GM18870 (cell line): ENCODE measurements at regions not wholly inside any gene's neighbourhood (a gene's known extent, or its start where the extent isn't known, plus 50 kb on each side); places are given as distances from the start of the nearest gene placed in this dataset.
"Not testable (repeated sequence)": the region's sequence is repeated elsewhere in the genome, so short reads cannot be mapped to it uniquely, and the experiment has no call there.

Experiments
- ATAC-seq: cut with Tn5 transposase; IDR thresholded peaks from one replicate; pipeline ENCODE4 v1.9.1; 2021; ENCODE audit warnings: moderate library complexity; ENCODE audit not compliant: unreplicated experiment

DNA sequence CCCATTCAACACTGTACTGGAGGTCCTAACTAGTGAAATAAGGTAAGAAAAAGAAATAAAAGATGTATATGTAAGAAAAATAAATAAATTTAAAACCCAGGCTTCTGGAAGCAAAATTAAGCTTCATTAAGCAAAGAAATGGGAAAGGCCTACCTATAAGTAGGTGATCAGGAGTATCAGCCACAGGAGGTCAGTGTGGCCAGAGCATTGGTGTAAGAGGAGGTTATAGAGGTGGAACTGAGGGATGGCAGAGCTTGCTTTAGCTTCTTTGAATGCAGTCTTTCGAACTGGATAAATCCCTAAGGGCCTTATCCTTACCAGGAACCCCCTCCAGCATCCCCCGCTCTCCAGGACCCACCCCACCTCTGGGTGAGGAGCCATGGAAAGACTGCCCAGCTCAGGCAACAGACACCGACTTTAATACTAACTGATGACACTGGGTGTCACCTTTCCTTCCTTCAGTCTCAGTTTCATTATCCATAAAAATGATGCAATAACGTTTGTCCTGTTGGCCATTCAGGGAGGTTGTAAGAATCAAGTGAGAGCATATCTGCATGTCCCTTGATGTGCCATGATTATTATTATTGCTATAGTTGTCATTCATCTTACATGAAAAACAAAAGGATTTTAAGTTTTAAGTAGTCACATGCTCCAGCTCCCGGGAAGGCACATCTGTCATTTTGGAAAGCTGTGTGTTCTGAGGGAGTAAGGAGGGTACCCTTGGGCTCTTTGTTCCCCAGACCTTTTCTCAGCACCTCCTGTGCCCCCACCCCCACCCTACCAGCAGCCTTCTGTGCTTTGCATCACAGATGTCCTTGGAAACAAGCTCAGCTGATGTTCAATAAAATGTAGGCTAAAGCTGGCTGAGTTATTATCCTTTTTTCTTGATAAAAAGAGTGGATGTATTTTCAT lies 50.8 kb upstream of the CTNNA1 start:
- ATAC-seq = no peak

- ATAC-seq = no peak
These were observed 51.5 kb upstream of the CTNNA1 start for GRCh38 chr5:138701678-138702077.

DNA sequence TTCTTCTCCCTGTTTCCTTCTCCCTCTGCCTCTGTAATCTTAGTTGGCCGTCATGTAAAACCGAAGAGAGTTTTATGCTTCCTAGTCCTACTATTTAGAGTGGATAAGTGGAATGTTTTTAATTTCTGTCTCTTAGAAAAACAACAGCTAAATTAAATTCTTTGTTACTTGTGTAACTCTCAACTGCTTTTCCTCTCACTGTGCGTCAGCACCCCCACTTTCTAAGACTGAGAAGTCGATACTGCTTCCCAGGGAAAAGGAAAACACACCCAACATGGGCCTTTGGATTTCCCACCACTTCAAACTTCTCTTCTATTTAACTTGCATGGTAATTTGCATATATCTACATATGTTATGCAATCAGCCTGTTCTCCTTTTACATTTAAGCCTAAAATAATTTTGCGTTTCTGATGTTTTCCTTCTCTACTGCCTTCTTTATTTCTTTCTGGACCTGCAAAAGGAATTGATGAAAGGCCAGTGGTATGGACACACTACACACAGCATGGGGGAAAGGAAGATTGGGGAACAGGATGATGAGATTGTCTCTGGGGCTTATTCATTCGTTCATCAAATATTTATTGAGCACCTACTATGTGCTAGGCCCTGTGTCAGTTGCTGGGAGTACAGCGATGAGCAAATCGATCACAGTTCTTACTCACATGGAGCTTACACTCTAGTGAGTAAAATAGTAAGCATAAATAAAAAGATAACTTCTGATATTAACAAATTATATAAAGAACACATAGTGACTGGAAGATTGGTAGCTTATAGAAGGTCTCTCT lies 52.5 kb upstream of the CTNNA1 start:
- ATAC-seq = no peak

- no peak for ATAC-seq
These were observed 53.7 kb upstream of the CTNNA1 start for GRCh38 chr5:138699482-138699881.

DNA sequence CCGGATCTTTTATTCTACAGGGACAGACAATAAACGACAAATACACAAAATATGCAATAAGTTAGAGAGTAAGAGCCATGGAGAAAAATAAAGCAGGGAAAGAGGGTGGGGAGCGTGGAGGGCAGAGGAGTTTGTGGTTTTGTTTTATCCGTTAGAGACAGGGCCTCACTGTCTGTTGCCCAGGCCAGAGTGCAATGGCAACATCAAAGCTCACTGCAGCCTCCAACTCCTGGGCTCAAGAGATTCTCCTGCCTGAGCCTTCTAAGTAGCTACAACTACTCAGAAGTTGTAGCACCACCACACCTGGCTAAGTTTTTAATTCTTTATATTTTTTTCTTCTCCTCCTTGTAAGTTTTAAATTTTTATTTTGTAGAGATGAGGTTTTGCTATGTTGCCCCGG lies 54.5 kb upstream of the CTNNA1 start:
- no peak for ATAC-seq

DNA sequence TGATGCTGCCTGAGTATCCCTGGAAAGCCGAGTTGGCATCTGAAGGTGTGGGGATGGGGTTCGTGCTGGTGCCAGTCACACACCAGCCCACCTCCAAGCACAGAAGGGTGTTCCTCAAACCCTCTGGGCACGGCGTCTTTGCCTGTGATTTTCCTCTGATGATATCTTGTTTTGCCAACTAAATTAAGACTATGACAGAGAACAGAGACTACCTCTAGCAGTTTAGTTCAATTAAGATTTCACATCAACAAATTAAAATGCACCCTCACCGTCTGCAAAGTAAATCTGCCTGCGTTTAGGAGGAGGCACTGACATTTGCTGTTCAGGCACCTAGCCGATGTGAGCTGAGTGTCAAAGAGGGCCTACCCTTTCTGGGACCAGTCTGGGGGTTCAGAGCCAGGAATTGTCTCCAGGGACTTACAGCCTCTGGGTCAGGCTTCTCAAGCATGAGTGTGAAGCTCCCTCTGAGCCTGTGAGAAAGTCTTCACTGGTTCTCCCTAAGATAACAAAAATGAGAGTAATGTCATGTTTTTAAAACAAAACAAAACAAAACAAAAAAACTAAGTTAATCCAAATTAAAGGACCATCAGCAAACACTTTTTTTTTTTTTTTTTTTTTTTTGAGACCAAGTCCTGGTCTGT lies 55.4 kb upstream of the CTNNA1 start:
- ATAC-seq = no peak

- ATAC-seq = no peak
These were observed 56.7 kb upstream of the CTNNA1 start for GRCh38 chr5:138696501-138696900.

DNA sequence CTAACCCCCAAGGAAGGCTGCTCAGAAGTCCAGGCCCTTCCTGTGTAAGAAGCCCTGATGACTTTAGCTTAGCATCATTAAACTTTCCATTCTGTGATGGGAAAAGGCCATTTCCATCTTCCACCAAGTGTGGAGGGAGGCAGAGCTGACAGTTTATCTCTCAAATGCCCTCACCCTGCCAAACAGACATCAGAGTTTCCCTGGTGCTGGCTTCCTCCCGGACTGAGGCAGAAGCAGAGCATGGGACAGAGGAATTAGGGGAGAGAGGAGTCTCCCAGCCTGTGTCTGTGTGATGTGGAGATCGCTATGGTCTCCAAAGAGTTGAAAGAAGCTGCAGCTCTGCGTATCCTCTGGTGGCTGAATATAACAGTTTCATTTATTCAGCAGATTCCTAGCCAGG lies 57.4 kb upstream of the CTNNA1 start:
- ATAC-seq = no peak

DNA sequence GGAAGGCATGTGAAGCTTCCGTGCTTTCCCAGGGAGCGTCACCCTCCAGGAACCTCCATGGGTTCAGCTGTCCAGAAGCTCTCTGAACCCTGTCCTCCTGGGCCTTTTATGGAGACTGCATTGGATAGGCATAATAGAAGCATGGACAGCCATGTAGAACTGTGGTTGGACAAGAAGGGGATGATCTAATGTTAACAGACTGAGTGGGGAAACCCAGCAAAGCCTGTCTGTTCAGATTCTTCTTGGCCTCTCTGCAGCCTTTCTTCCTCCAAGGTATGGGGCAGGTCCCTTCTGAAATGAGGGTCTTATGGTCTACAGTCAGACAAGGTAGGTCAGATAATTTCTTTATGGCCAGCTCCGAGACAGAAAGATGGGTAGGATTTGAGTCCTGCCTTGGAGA lies 59.1 kb upstream of the CTNNA1 start:
- ATAC-seq = no peak

GRCh38 chr5:138692370-138692769 lies 60.9 kb upstream of the CTNNA1 start:
- no peak for ATAC-seq

DNA sequence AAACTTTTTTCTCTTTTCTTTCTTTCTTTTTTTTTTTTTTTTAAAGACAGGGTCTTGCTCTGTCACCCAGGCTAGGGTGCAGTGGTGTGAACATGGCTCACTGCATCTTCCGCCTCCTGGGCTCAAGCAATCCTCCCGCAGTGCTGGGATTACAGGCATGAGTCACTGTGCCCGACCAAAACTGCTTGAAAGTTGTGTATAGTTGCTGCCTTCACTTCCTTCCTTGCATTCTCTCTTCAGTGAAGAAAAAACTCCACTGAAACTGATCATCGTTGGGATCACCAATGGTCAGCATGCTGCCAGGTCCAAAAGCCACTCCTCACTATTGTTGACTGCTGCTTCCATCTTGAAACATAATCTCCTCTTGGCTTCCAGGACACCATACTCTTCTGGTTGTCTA lies 66.6 kb upstream of the CTNNA1 start:
- ATAC-seq = no peak

GRCh38 chr5:138685193-138685745 lies 68.0 kb upstream of the CTNNA1 start:
- ATAC-seq = no peak

GRCh38 chr5:138682462-138682861 lies 70.8 kb upstream of the CTNNA1 start:
- not testable (repeated sequence) for ATAC-seq

DNA sequence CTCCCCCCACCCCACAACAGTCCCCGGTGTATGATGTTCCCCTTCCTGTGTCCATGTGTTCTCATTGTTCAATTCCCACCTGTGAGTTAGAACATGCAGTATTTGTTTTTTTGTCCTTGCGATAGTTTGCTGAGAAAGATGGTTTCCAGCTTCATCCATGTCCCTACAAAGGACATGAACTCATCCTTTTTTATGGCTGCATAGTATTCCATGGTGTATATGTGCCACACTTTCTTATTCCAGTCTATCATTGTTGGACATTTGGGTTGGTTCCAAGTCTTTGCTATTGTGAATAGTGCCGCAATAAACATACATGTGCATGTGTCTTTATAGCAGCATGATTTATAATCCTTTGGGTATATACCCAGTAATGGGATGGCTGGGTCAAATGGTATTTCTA lies 74.4 kb upstream of the CTNNA1 start:
- ATAC-seq = not testable (repeated sequence)

GRCh38 chr5:138677782-138678181 lies 75.4 kb upstream of the CTNNA1 start:
- ATAC-seq = no peak

- ATAC-seq = no peak
These were observed 76.5 kb upstream of the CTNNA1 start for GRCh38 chr5:138676556-138677193.

DNA sequence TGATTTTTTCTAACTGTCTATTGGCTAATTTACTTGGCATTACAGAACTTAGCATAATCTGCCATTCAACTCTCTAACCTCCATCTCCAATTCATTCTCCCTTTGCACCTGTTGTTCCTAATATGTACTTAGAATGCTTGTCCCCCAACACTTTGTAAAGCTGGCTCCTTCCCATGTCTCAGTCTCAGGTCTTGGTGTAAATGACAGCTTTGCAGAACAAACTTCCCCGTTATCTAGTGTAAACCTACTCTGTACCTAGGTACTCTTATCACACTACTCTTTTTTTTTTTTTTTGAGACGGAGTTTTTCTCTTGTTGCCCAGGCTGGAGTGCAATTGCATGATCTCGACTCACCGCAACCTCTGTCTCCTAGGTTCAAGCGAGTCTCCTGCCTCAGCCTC lies 77.2 kb upstream of the CTNNA1 start:
- ATAC-seq = no peak

GRCh38 chr5:138668451-138669380 lies 84.5 kb upstream of the CTNNA1 start:
- ATAC-seq = no peak

DNA sequence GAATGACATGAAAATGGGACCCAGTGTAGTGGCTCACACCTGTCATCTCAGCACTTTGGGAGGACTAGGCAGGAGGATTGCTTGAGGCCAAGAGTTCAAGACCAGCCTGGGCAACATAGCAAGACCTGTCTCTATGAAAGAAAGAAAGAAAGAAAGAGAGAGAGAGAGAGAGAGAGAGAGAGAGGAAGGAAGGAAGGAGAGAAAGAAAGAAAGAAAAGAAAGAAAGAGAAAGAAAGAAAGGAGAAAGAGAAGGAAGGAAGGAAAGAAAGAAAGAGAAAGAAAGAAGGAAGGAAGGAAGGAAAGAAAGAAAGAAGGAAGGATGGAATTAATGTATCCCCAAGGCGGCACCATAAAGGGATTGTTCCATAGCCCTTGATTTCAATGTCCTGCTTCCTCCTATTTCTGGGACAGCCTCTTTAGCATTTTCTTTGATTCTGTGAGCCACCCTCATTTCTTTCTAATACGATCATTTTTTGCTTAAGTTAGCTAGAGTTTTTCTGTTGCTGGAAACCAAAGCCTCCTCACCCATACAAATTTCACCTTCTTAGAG lies 85.4 kb upstream of the CTNNA1 start:
- ATAC-seq = not testable (repeated sequence)
